H1 (cell line): ENCODE measurements at regions not wholly inside any gene's neighbourhood (a gene's known extent, or its start where the extent isn't known, plus 50 kb on each side); places are given as distances from the start of the nearest gene placed in this dataset.

Experiments
- CTCF ChIA-PET: fragments of 300-600 bp; sonication (Branson Sonifier 250); formaldehyde crosslinking; loops from one replicate; lab custom pipeline; 2021; ENCODE audit not compliant: partially characterized antibody; lab: Charles Lee
- POLR2A ChIA-PET: fragments of 300-600 bp; sonication (Branson Sonifier 250); formaldehyde crosslinking; loops from one replicate; lab custom pipeline; 2021; ENCODE audit warnings: inconsistent platforms; ENCODE audit not compliant: partially characterized antibody; lab: Charles Lee
- DNase-seq, 2 experiments: peaks; one replicate each; pipeline versions ENCODE4 v3.0.0 to v3.0.0-alpha.2; 2010 to 2022; ENCODE audit warnings: low spot score in 2 of 2, low read depth in 1 of 2, mixed read lengths in 1 of 2
- FAIRE-seq: peaks from 2 replicates; lab custom pipeline; 2011; peaks lifted over from hg19 to GRCh38; lab: Jason Lieb, UNC
- H2AFZ ChIP-seq: 2 replicates; pipeline ENCODE4 v1.8.1; 2012; ENCODE audit warnings: low read length, inconsistent platforms
- H2AK5ac ChIP-seq: 2 replicates; pipeline ENCODE4 v1.6.1; 2013; ENCODE audit warnings: low read depth, low read length
- H2BK120ac ChIP-seq: replicated peaks from 2 replicates; pipeline ENCODE3; 2013; ENCODE audit warnings: low read depth, low read length, inconsistent platforms
- H2BK12ac ChIP-seq: 2 replicates; pipeline ENCODE4 v1.6.1; 2013; ENCODE audit warnings: low read depth, low read length
- H2BK15ac ChIP-seq: 2 replicates; pipeline ENCODE4 v1.6.1; 2013; ENCODE audit warnings: low read length
- H2BK20ac ChIP-seq: 2 replicates; pipeline ENCODE4 v1.6.1; 2013; ENCODE audit warnings: low read length
- H2BK5ac ChIP-seq: 2 replicates; pipeline ENCODE4 v1.6.1; 2013; ENCODE audit warnings: low read depth, low read length
- H3K14ac ChIP-seq: 2 replicates; pipeline ENCODE4 v1.6.1; 2013; ENCODE audit warnings: inconsistent platforms; ENCODE audit not compliant: insufficient read length
- H3K18ac ChIP-seq: 2 replicates; pipeline ENCODE4 v1.6.1; 2013; ENCODE audit warnings: low read length; ENCODE audit errors: extremely low read depth
- H3K23ac ChIP-seq: 2 replicates; pipeline ENCODE4 v1.6.1; 2013; ENCODE audit warnings: inconsistent platforms; ENCODE audit not compliant: insufficient read length
- H3K23me2 ChIP-seq: 2 replicates; pipeline ENCODE4 v1.6.1; 2013; ENCODE audit warnings: low read depth, low read length
- H3K27ac ChIP-seq: 2 replicates; pipeline ENCODE4 v1.6.1; 2011; ENCODE audit warnings: low read depth, low read length, inconsistent platforms
- H3K27me3 ChIP-seq, 4 experiments: replicated peaks in 1 of 4; 1 replicate in 1 of 4; 2 replicates in 3 of 4; pipeline versions ENCODE4 v1.6.1 to v1.8.1; 2011 to 2013; ENCODE audit warnings: low read length in 3 of 4, mild to moderate bottlenecking in 3 of 4, inconsistent platforms in 2 of 4, mixed read lengths in 2 of 4, moderate library complexity in 1 of 4; ENCODE audit not compliant: control insufficient read depth in 3 of 4, insufficient read depth in 3 of 4; ENCODE audit errors: extremely low read depth in 1 of 4
- H3K36me3 ChIP-seq, 4 experiments: 2 replicates each; pipeline versions ENCODE4 v1.6.1 to v1.8.1; 2011 to 2013; ENCODE audit warnings: mild to moderate bottlenecking in 4 of 4, low read length in 3 of 4, moderate library complexity in 2 of 4, control low read depth in 1 of 4, inconsistent platforms in 1 of 4; ENCODE audit not compliant: insufficient read depth in 4 of 4, control insufficient read depth in 2 of 4
- H3K4ac ChIP-seq: replicated peaks from 2 replicates; pipeline ENCODE3; 2013; ENCODE audit warnings: low read length, low read depth, mixed read lengths, inconsistent platforms; ENCODE audit not compliant: insufficient read length
- H3K4me1 ChIP-seq, 4 experiments: replicated peaks in 1 of 4; 1 replicate in 1 of 4; 2 replicates in 3 of 4; pipeline versions ENCODE4 v1.6.1 to v1.8.1; 2011 to 2013; ENCODE audit warnings: low read length in 3 of 4, inconsistent platforms in 2 of 4, mixed read lengths in 1 of 4; ENCODE audit not compliant: insufficient read depth in 4 of 4, control insufficient read depth in 3 of 4
- H3K4me2 ChIP-seq, 2 experiments: 2 replicates each; pipeline versions ENCODE4 v1.6.1 to v1.8.1; 2011 to 2013; ENCODE audit warnings: low read depth in 2 of 2, low read length in 2 of 2, control low read depth in 1 of 2, inconsistent platforms in 1 of 2, mild to moderate bottlenecking in 1 of 2; ENCODE audit not compliant: insufficient read depth in 1 of 2
- H3K4me3 ChIP-seq, 4 experiments: fragments of 200-600, 300-600 bp in 1 of 4; sonication (generic), shearing (Covaris generic), sonication (Bioruptor Twin) in 1 of 4; 2 replicates each; pipeline versions ENCODE4 v1.5.1 to v1.8.1; 2011 to 2016; ENCODE audit warnings: low read length in 4 of 4, low read depth in 3 of 4, control low read depth in 2 of 4, inconsistent platforms in 2 of 4, mild to moderate bottlenecking in 2 of 4, mixed read lengths in 1 of 4, moderate library complexity in 1 of 4; ENCODE audit not compliant: insufficient read depth in 2 of 4; ENCODE audit errors: extremely low read depth in 1 of 4
- H3K56ac ChIP-seq: replicated peaks from 2 replicates; pipeline ENCODE3; 2013; ENCODE audit warnings: low read depth, mild to moderate bottlenecking, mixed read lengths, low read length, inconsistent platforms; ENCODE audit not compliant: insufficient read length
- H3K79me1 ChIP-seq: 2 replicates; pipeline ENCODE4 v1.6.1; 2013; ENCODE audit warnings: low read depth, low read length, control low read depth
- H3K79me2 ChIP-seq, 2 experiments: 2 replicates each; pipeline versions ENCODE4 v1.6.1 to v1.8.1; 2012 to 2013; ENCODE audit warnings: low read length in 2 of 2, mild to moderate bottlenecking in 2 of 2, inconsistent platforms in 1 of 2; ENCODE audit not compliant: insufficient read depth in 2 of 2, control insufficient read depth in 1 of 2
- H3K9ac ChIP-seq, 4 experiments: replicated peaks in 1 of 4; 1 replicate in 1 of 4; 2 replicates in 3 of 4; pipeline versions ENCODE4 v1.6.1 to v1.8.1; 2011 to 2013; ENCODE audit warnings: low read depth in 3 of 4, low read length in 3 of 4, control low read depth in 2 of 4, mild to moderate bottlenecking in 2 of 4, moderate library complexity in 2 of 4, inconsistent platforms in 1 of 4; ENCODE audit errors: extremely low read depth in 1 of 4
- H3K9me3 ChIP-seq, 2 experiments: 2 replicates each; pipeline versions ENCODE4 v1.6.1 to v1.8.1; 2012 to 2013; ENCODE audit warnings: mild to moderate bottlenecking in 2 of 2, moderate library complexity in 2 of 2, control low read depth in 1 of 2, inconsistent platforms in 1 of 2, low read depth in 1 of 2, low read length in 1 of 2, mixed read lengths in 1 of 2; ENCODE audit not compliant: insufficient read depth in 2 of 2
- H4K20me1 ChIP-seq, 2 experiments: replicated peaks in 1 of 2; 2 replicates each; pipeline versions ENCODE3 to v1.8.1; 2011 to 2013; ENCODE audit warnings: inconsistent platforms in 2 of 2, low read length in 2 of 2, mild to moderate bottlenecking in 1 of 2; ENCODE audit not compliant: insufficient read depth in 2 of 2, control insufficient read depth in 1 of 2
- H4K5ac ChIP-seq: 2 replicates; pipeline ENCODE4 v1.6.1; 2013; ENCODE audit warnings: low read length, low read depth, mixed read lengths, inconsistent platforms; ENCODE audit not compliant: insufficient read length
- H4K8ac ChIP-seq: 2 replicates; pipeline ENCODE4 v1.8.0; 2013; ENCODE audit warnings: mild to moderate bottlenecking, moderate library complexity, low read length, inconsistent platforms; ENCODE audit not compliant: insufficient read depth; ENCODE audit errors: extremely low read depth
- H4K91ac ChIP-seq: replicated peaks from 2 replicates; pipeline ENCODE3; 2013; ENCODE audit warnings: low read length, mixed read lengths, inconsistent platforms; ENCODE audit not compliant: insufficient read length
- KDM4A ChIP-seq: IDR thresholded peaks from one replicate; pipeline ENCODE4 v1.7.1; 2012; ENCODE audit warnings: low read depth, mild to moderate bottlenecking, moderate library complexity, low read length, inconsistent platforms; ENCODE audit not compliant: severe bottlenecking
- POLR2A ChIP-seq, 2 experiments: IDR thresholded peaks; 1 replicate in 1 of 2; 2 replicates in 1 of 2; pipeline ENCODE4 v1.6.1; 2011; ENCODE audit warnings: low read depth in 2 of 2, low read length in 2 of 2, mild to moderate bottlenecking in 2 of 2; ENCODE audit errors: control extremely low read depth in 1 of 2
- POLR2AphosphoS5 ChIP-seq: IDR thresholded peaks from 2 replicates; pipeline ENCODE4 v1.6.1; 2011; ENCODE audit warnings: low read depth, low read length
- RBBP5 ChIP-seq: IDR thresholded peaks from 2 replicates; pipeline ENCODE4 v1.7.1; 2012; ENCODE audit warnings: low read depth, mild to moderate bottlenecking, inconsistent platforms, low read length, moderate library complexity, borderline replicate concordance
- SP4 ChIP-seq: IDR thresholded peaks from 2 replicates; pipeline ENCODE4 v1.6.1; 2012; ENCODE audit warnings: low read length, inconsistent platforms
- SUZ12 ChIP-seq: fragments of 200-600 bp; sonication (generic); IDR thresholded peaks from 2 replicates; pipeline ENCODE4 v1.6.1; 2012; ENCODE audit warnings: mild to moderate bottlenecking, inconsistent platforms, low read length, moderate library complexity, mixed read lengths
- TBP ChIP-seq: IDR thresholded peaks from 2 replicates; pipeline ENCODE4 v1.6.1; 2011; ENCODE audit warnings: low read depth, low read length, improper control_type of control experiment
- WGBS, 2 experiments: shearing (Covaris generic) in 1 of 2; methylation state at CpG; one replicate each; pipeline versions ENCODE4 v1.1.6 to v1.1.7; 2013 to 2015; ENCODE audit warnings: low lambda C conversion rate in 2 of 2, mixed read lengths in 2 of 2, inconsistent platforms in 1 of 2, low coverage in 1 of 2, missing lambda C conversion rate in 1 of 2; ENCODE audit not compliant: insufficient replicate concordance in 2 of 2, insufficient coverage in 1 of 2, insufficient read length in 1 of 2; ENCODE audit errors: extremely low coverage in 1 of 2, missing lambda C conversion rate in 1 of 2; 5-methylcytosine and 5-hydroxymethylcytosine counted together

- Histone ChIP-seq H3K18ac (no peak overlapping the region), H4K8ac (no peak overlapping the region), H3K9me3 (no peaks in the 10 kb centered on the region), H2BK5ac (no peak overlapping the region), H2BK12ac (no peak overlapping the region), H3K4me3 (no peak overlapping the region), H2AK5ac (no peak overlapping the region), H4K91ac (no peak overlapping the region), H3K27me3 (peaks cover 0 to 6% (median 0%) of the 10 kb centered on the region in 4 experiments; a peak in 2 of 7 replicates), H3K4me1 (peaks cover 2 to 13% (median 9%) of the 10 kb centered on the region in 4 experiments; a peak in 6 of 7 replicates), H3K23ac (no peak overlapping the region), H3K4me2 (no peak overlapping the region), H3K4ac (no peak overlapping the region), H2BK120ac (no peak overlapping the region), H4K20me1 (no peaks in the 10 kb centered on the region), H3K79me1 (no peaks in the 10 kb centered on the region), H3K27ac (no peak overlapping the region), H3K56ac (no peak overlapping the region), H3K79me2 (no peaks in the 10 kb centered on the region), H4K5ac (no peak overlapping the region), H3K9ac (no peak overlapping the region), H3K14ac (no peak overlapping the region), H3K36me3 (no peaks in the 10 kb centered on the region), H2BK15ac (no peak overlapping the region), H2BK20ac (no peak overlapping the region), H3K23me2 (no peaks in the 10 kb centered on the region), H2AFZ (no peak overlapping the region)
- FAIRE-seq (no peak), DNase-seq (no peak)
- TF ChIP-seq RBBP5, result no peak
- no peak for TF ChIP-seq POLR2A (IDR thresholded peaks at IDR 0.05; ENCODE audit: control extremely low read depth in 1 of 2, low read depth in 2 of 2, low read length in 2 of 2)
- no peak for TF ChIP-seq POLR2AphosphoS5
- TF ChIP-seq SP4, result no peak
- TF ChIP-seq TBP, result no peak
- no peak for TF ChIP-seq SUZ12
- TF ChIP-seq KDM4A, result no peak
- CTCF ChIA-PET, result interaction anchor here (1.3 kb wide), 1 partner anchor 29 kb away, joined by 3 read pairs; no protein-coding TSS in a partner anchor
- 88% methylated on average over 2 of the region's 2 CpGs; no CpG with 5 or more reads in 1 of the 2 experiments for WGBS, 2 experiments
- POLR2A ChIA-PET, result no interaction called here
These were observed 250.2 kb upstream of the RTL1 start for GRCh38 chr14:101153691-101154090.
